ENCODE measurements at regions not wholly inside any gene's neighbourhood (a gene's known extent, or its start where the extent isn't known, plus 50 kb on each side); places are given as distances from the start of the nearest gene placed in this dataset.
A peak's percentile ranks its signal among the peaks of the same experiment; 100 is the strongest.

- H3K27ac Mint-ChIP-seq = no peak overlapping the region
- no peaks in the 10 kb centered on the region for H3K36me3 Mint-ChIP-seq (ENCODE audit: low read depth)
- no peak for DNase-seq
- H3K27me3 Mint-ChIP-seq (ENCODE audit: low read depth, poor library complexity) = no peaks in the 10 kb centered on the region
- TF ChIP-seq CTCF (IDR thresholded peaks at IDR 0.05) = no peak
- H3K4me3 Mint-ChIP-seq = no peak overlapping the region
- H3K4me1 Mint-ChIP-seq = no peaks in the 10 kb centered on the region
- no peaks in the 10 kb centered on the region for H3K9me3 Mint-ChIP-seq
Measured at GRCh38 chr4:96887857-96888256, 1048.0 kb downstream of the PDHA2 start.

- no peak for DNase-seq
- TF ChIP-seq CTCF (IDR thresholded peaks at IDR 0.05) = no peak
- H3K27me3 Mint-ChIP-seq (ENCODE audit: low read depth, poor library complexity) = no peaks in the 10 kb centered on the region
- no peaks in the 10 kb centered on the region for H3K36me3 Mint-ChIP-seq (ENCODE audit: low read depth)
- H3K4me1 Mint-ChIP-seq = no peaks in the 10 kb centered on the region
- no peak overlapping the region for H3K4me3 Mint-ChIP-seq
- H3K9me3 Mint-ChIP-seq = no peaks in the 10 kb centered on the region
- no peak overlapping the region for H3K27ac Mint-ChIP-seq
Measured at GRCh38 chr4:96894621-96895020, 1054.7 kb downstream of the PDHA2 start.

- TF ChIP-seq CTCF (IDR thresholded peaks at IDR 0.05) = no peak
- no peaks in the 10 kb centered on the region for H3K4me1 Mint-ChIP-seq
- H3K27me3 Mint-ChIP-seq (ENCODE audit: low read depth, poor library complexity) = no peaks in the 10 kb centered on the region
- H3K9me3 Mint-ChIP-seq = no peaks in the 10 kb centered on the region
- H3K27ac Mint-ChIP-seq = no peak overlapping the region
- DNase-seq = no peak
- H3K4me3 Mint-ChIP-seq = no peak overlapping the region
- no peaks in the 10 kb centered on the region for H3K36me3 Mint-ChIP-seq (ENCODE audit: low read depth)
Measured at GRCh38 chr4:96895826-96896225, 1055.9 kb downstream of the PDHA2 start.

- TF ChIP-seq CTCF (IDR thresholded peaks at IDR 0.05) = no peak
- peaks cover 3% of the 10 kb centered on the region for H3K27me3 Mint-ChIP-seq (ENCODE audit: low read depth, poor library complexity)
- no peak for DNase-seq
- peaks cover 6% of the 10 kb centered on the region for H3K4me1 Mint-ChIP-seq
- no peak overlapping the region for H3K4me3 Mint-ChIP-seq
- no peaks in the 10 kb centered on the region for H3K36me3 Mint-ChIP-seq (ENCODE audit: low read depth)
- no peak overlapping the region for H3K27ac Mint-ChIP-seq
- no peaks in the 10 kb centered on the region for H3K9me3 Mint-ChIP-seq
Measured at GRCh38 chr4:96912716-96913115, 1072.8 kb downstream of the PDHA2 start.

GRCh38 chr4:96913441-96914080 lies 1073.7 kb downstream of the PDHA2 start:
- H3K27me3 Mint-ChIP-seq (ENCODE audit: low read depth, poor library complexity) = peaks cover 3% of the 10 kb centered on the region
- no peak overlapping the region for H3K4me3 Mint-ChIP-seq
- no peak for TF ChIP-seq CTCF (IDR thresholded peaks at IDR 0.05)
- no peaks in the 10 kb centered on the region for H3K36me3 Mint-ChIP-seq (ENCODE audit: low read depth)
- H3K27ac Mint-ChIP-seq = no peak overlapping the region
- H3K9me3 Mint-ChIP-seq = no peaks in the 10 kb centered on the region
- DNase-seq = no peak
- peaks cover 6% of the 10 kb centered on the region for H3K4me1 Mint-ChIP-seq

- Mint-ChIP-seq H3K4me3 (no peak overlapping the region), H3K27me3 (ENCODE audit: low read depth, poor library complexity) (peaks cover 6% of the 10 kb centered on the region), H3K4me1 (peaks cover 6% of the 10 kb centered on the region), H3K36me3 (ENCODE audit: low read depth) (no peaks in the 10 kb centered on the region), H3K27ac (no peak overlapping the region), H3K9me3 (peaks cover 8% of the 10 kb centered on the region)
- TF ChIP-seq CTCF (IDR thresholded peaks at IDR 0.05) = no peak
- DNase-seq = peak; percentile 15
Measured at GRCh38 chr4:96916711-96917110, 1076.8 kb downstream of the PDHA2 start.
